Fibroblast of lung (primary cell): ENCODE measurements at regions not wholly inside any gene's neighbourhood (a gene's known extent, or its start where the extent isn't known, plus 50 kb on each side); places are given as distances from the start of the nearest gene placed in this dataset.

ENCODE experiments used
- CTCF ChIP-seq, 2 donors: IDR thresholded peaks in 1 of 2; conservative IDR thresholded peaks in 1 of 2; 1 replicate in 1 of 2; 2 replicates in 1 of 2; pipeline ENCODE4 v1.5.1; 2011 to 2012; ENCODE audit warnings: low read length in 2 of 2, control low read depth in 1 of 2, inconsistent platforms in 1 of 2, low read depth in 1 of 2, mild to moderate bottlenecking in 1 of 2
- EZH2 ChIP-seq: IDR thresholded peaks from 2 replicates; pipeline ENCODE4 v1.5.1; 2012; ENCODE audit warnings: low read length, control low read depth, mild to moderate bottlenecking; ENCODE audit errors: missing control alignments

GRCh38 chr3:110900576-110900975, 171.0 kb upstream of the NECTIN3 start:
- TF ChIP-seq CTCF (conservative IDR thresholded peaks at IDR 0.05 in 1 of 2, IDR thresholded peaks at IDR 0.05 in 1 of 2; ENCODE audit: low read depth in 1 of 2, low read length in 2 of 2), result no peak
- no peak for TF ChIP-seq EZH2
